Neural cell (in vitro differentiated cells): ENCODE measurements at regions not wholly inside any gene's neighbourhood (a gene's known extent, or its start where the extent isn't known, plus 50 kb on each side); places are given as distances from the start of the nearest gene placed in this dataset.

Experiments
- H2AFZ ChIP-seq: fragments of 200-600, 300-800 bp; sonication (generic), shearing (Covaris generic); 2 replicates; pipeline ENCODE4 v1.6.0; 2014; ENCODE audit warnings: low read depth, mild to moderate bottlenecking, antibody characterized with exemption, low read length, moderate library complexity
- H3F3A ChIP-seq: fragments of 200-600 bp; shearing (Covaris generic); 2 replicates; pipeline ENCODE4 v1.6.1; 2016; ENCODE audit warnings: mild to moderate bottlenecking, moderate library complexity, mixed read lengths, antibody characterized with exemption, low read length; ENCODE audit not compliant: insufficient read depth, poor library complexity, severe bottlenecking
- H3K27ac ChIP-seq: fragments of 200-600, 300-800 bp; sonication (generic), shearing (Covaris generic); 2 replicates; pipeline ENCODE4 v1.5.1; 2014; ENCODE audit warnings: mild to moderate bottlenecking, low read length, moderate library complexity
- H3K27me3 ChIP-seq: fragments of 300-800, 200-600 bp; sonication (generic), shearing (Covaris generic); 2 replicates; pipeline ENCODE4 v1.6.0; 2014; ENCODE audit warnings: mild to moderate bottlenecking, low read depth, low read length, moderate library complexity; ENCODE audit not compliant: insufficient read depth
- H3K36me3 ChIP-seq: fragments of 300-800, 200-600 bp; sonication (generic), shearing (Covaris generic); 2 replicates; pipeline ENCODE4 v1.5.1; 2014; ENCODE audit warnings: mild to moderate bottlenecking, antibody characterized with exemption, low read length, moderate library complexity; ENCODE audit not compliant: insufficient read depth
- H3K4me2 ChIP-seq: fragments of 300-800, 200-600 bp; sonication (generic), shearing (Covaris generic); 2 replicates; pipeline ENCODE4 v1.6.0; 2014; ENCODE audit warnings: mild to moderate bottlenecking, low read length
- H3K4me3 ChIP-seq: fragments of 300-800, 200-600 bp; sonication (generic), shearing (Covaris generic); 2 replicates; pipeline ENCODE4 v1.5.1; 2014; ENCODE audit warnings: mild to moderate bottlenecking, low read length, moderate library complexity
- H3K79me2 ChIP-seq: fragments of 200-600 bp; shearing (Covaris generic); replicated peaks from 2 replicates; pipeline ENCODE4 v1.6.0; 2014; ENCODE audit warnings: mild to moderate bottlenecking, low read length, moderate library complexity; ENCODE audit not compliant: insufficient read depth
- H3K9ac ChIP-seq: fragments of 300-800, 200-600 bp; sonication (generic), shearing (Covaris generic); 2 replicates; pipeline ENCODE4 v1.6.1; 2016; ENCODE audit warnings: mild to moderate bottlenecking, low read length, mixed read lengths
- H3K9me2 ChIP-seq: fragments of 200-600 bp; shearing (Covaris generic); 2 replicates; pipeline ENCODE4 v1.6.1; 2016; ENCODE audit warnings: mild to moderate bottlenecking, low read length, mixed read lengths; ENCODE audit not compliant: insufficient read depth
- H3K9me3 ChIP-seq: fragments of 200-600, 300-800 bp; sonication (generic), shearing (Covaris generic); 2 replicates; pipeline ENCODE4 v1.6.1; 2016; ENCODE audit warnings: mild to moderate bottlenecking, mixed run types, low read length, moderate library complexity, mixed read lengths
- H4K20me1 ChIP-seq: fragments of 200-600 bp; shearing (Covaris generic); 2 replicates; pipeline ENCODE4 v1.6.1; 2016; ENCODE audit warnings: mild to moderate bottlenecking, mixed run types; ENCODE audit not compliant: insufficient read depth
- EP300 ChIP-seq: fragments of 450-650 bp; conservative IDR thresholded peaks from 2 replicates; pipeline ENCODE4 v1.6.1; 2014; ENCODE audit warnings: antibody characterized with exemption, mild to moderate bottlenecking, moderate library complexity; ENCODE audit not compliant: poor library complexity, severe bottlenecking
- EZH2 ChIP-seq: fragments of 200-600, 300-800 bp; shearing (Covaris generic), sonication (generic); IDR thresholded peaks from 2 replicates; pipeline ENCODE4 v1.6.1; 2014; ENCODE audit warnings: antibody characterized with exemption, low read length, borderline replicate concordance, mild to moderate bottlenecking; ENCODE audit not compliant: insufficient read depth, poor library complexity, severe bottlenecking
- MXI1 ChIP-seq: fragments of 450-650 bp; conservative IDR thresholded peaks from 2 replicates; pipeline ENCODE4 v1.6.1; 2014; ENCODE audit warnings: antibody characterized with exemption, mild to moderate bottlenecking; ENCODE audit not compliant: poor library complexity, severe bottlenecking
- POLR2AphosphoS5 ChIP-seq: IDR thresholded peaks from 2 replicates; pipeline ENCODE4 v1.6.1; 2012
- RAD21 ChIP-seq: fragments of 450-650 bp; conservative IDR thresholded peaks from 2 replicates; pipeline ENCODE4 v1.6.1; 2014; ENCODE audit warnings: antibody characterized with exemption, mild to moderate bottlenecking, moderate library complexity
- SMC3 ChIP-seq: fragments of 450-650 bp; conservative IDR thresholded peaks from 2 replicates; pipeline ENCODE4 v1.6.1; 2014; ENCODE audit warnings: antibody characterized with exemption, mild to moderate bottlenecking, moderate library complexity; ENCODE audit not compliant: poor library complexity
- TAF1 ChIP-seq: IDR thresholded peaks from 2 replicates; pipeline ENCODE4 v1.6.1; 2012; ENCODE audit warnings: low read depth
- TF ChIP-seq, protein P1 (sequence below): IDR thresholded peaks from 2 replicates; pipeline ENCODE4 v1.6.1; 2012; ENCODE audit warnings: borderline replicate concordance
- TF ChIP-seq, protein P2 (sequence below): fragments of 450-650 bp; IDR thresholded peaks from 2 replicates; pipeline ENCODE4 v1.5.1; 2014; ENCODE audit warnings: antibody characterized with exemption, mild to moderate bottlenecking, moderate library complexity; ENCODE audit not compliant: poor library complexity, severe bottlenecking

- no peaks in the 10 kb centered on the region for H3K9me3 ChIP-seq
- H3K79me2 ChIP-seq: no peaks in the 10 kb centered on the region
These were observed 617.4 kb downstream of the KCTD16 start for GRCh38 chr5:144788046-144788445.

GRCh38 chr5:144779368-144779767, 608.7 kb downstream of the KCTD16 start:
- H3K79me2 ChIP-seq: no peaks in the 10 kb centered on the region
- H3K9ac ChIP-seq: no peak overlapping the region
- no peak overlapping the region for H3K27ac ChIP-seq
- no peak overlapping the region for H3K4me3 ChIP-seq
- no peaks in the 10 kb centered on the region for H3K9me3 ChIP-seq
- H3K27me3 ChIP-seq: no peaks in the 10 kb centered on the region
- H4K20me1 ChIP-seq: no peaks in the 10 kb centered on the region
- no peaks in the 10 kb centered on the region for H3K9me2 ChIP-seq
- no peak overlapping the region for H2AFZ ChIP-seq
- TF ChIP-seq, protein P1, sequence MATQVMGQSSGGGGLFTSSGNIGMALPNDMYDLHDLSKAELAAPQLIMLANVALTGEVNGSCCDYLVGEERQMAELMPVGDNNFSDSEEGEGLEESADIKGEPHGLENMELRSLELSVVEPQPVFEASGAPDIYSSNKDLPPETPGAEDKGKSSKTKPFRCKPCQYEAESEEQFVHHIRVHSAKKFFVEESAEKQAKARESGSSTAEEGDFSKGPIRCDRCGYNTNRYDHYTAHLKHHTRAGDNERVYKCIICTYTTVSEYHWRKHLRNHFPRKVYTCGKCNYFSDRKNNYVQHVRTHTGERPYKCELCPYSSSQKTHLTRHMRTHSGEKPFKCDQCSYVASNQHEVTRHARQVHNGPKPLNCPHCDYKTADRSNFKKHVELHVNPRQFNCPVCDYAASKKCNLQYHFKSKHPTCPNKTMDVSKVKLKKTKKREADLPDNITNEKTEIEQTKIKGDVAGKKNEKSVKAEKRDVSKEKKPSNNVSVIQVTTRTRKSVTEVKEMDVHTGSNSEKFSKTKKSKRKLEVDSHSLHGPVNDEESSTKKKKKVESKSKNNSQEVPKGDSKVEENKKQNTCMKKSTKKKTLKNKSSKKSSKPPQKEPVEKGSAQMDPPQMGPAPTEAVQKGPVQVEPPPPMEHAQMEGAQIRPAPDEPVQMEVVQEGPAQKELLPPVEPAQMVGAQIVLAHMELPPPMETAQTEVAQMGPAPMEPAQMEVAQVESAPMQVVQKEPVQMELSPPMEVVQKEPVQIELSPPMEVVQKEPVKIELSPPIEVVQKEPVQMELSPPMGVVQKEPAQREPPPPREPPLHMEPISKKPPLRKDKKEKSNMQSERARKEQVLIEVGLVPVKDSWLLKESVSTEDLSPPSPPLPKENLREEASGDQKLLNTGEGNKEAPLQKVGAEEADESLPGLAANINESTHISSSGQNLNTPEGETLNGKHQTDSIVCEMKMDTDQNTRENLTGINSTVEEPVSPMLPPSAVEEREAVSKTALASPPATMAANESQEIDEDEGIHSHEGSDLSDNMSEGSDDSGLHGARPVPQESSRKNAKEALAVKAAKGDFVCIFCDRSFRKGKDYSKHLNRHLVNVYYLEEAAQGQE: no peak
- TF ChIP-seq, protein P2, sequence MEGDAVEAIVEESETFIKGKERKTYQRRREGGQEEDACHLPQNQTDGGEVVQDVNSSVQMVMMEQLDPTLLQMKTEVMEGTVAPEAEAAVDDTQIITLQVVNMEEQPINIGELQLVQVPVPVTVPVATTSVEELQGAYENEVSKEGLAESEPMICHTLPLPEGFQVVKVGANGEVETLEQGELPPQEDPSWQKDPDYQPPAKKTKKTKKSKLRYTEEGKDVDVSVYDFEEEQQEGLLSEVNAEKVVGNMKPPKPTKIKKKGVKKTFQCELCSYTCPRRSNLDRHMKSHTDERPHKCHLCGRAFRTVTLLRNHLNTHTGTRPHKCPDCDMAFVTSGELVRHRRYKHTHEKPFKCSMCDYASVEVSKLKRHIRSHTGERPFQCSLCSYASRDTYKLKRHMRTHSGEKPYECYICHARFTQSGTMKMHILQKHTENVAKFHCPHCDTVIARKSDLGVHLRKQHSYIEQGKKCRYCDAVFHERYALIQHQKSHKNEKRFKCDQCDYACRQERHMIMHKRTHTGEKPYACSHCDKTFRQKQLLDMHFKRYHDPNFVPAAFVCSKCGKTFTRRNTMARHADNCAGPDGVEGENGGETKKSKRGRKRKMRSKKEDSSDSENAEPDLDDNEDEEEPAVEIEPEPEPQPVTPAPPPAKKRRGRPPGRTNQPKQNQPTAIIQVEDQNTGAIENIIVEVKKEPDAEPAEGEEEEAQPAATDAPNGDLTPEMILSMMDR: no peak
- TF ChIP-seq RAD21 (no peak), EP300 (no peak), POLR2AphosphoS5 (no peak), EZH2 (no peak), TAF1 (no peak), SMC3 (no peak), MXI1 (no peak)
- no peak overlapping the region for H3K4me2 ChIP-seq
- no peaks in the 10 kb centered on the region for H3K36me3 ChIP-seq
- H3F3A ChIP-seq: no peaks in the 10 kb centered on the region

More at GRCh38 chr5:144788046-144788445, 617.4 kb downstream of the KCTD16 start:
- H4K20me1 ChIP-seq: no peaks in the 10 kb centered on the region
- no peaks in the 10 kb centered on the region for H3F3A ChIP-seq
- H3K27me3 ChIP-seq: no peaks in the 10 kb centered on the region
- no peak overlapping the region for H2AFZ ChIP-seq
- H3K9me2 ChIP-seq: no peaks in the 10 kb centered on the region
- H3K4me3 ChIP-seq: no peak overlapping the region
- no peak overlapping the region for H3K4me2 ChIP-seq
- no peak overlapping the region for H3K27ac ChIP-seq
- no peaks in the 10 kb centered on the region for H3K36me3 ChIP-seq
- no peak overlapping the region for H3K9ac ChIP-seq
- no peak for TF ChIP-seq POLR2AphosphoS5
- TF ChIP-seq, protein P2: no peak
